AG10803 (cell line): ENCODE measurements at regions not wholly inside any gene's neighbourhood (a gene's known extent, or its start where the extent isn't known, plus 50 kb on each side); places are given as distances from the start of the nearest gene placed in this dataset.

Experiments used
- DNase-seq: peaks from one replicate; pipeline ENCODE4 v3.0.0; 2010; ENCODE audit warnings: low read depth
- H3K4me3 ChIP-seq: 2 replicates; pipeline ENCODE4 v1.5.1; 2011; ENCODE audit warnings: mild to moderate bottlenecking, low read length, control low read depth
- TF ChIP-seq, protein P1 (sequence below): conservative IDR thresholded peaks from 2 replicates; pipeline ENCODE4 v1.5.1; 2011; ENCODE audit warnings: mild to moderate bottlenecking, low read length, control low read depth, inconsistent platforms

DNA sequence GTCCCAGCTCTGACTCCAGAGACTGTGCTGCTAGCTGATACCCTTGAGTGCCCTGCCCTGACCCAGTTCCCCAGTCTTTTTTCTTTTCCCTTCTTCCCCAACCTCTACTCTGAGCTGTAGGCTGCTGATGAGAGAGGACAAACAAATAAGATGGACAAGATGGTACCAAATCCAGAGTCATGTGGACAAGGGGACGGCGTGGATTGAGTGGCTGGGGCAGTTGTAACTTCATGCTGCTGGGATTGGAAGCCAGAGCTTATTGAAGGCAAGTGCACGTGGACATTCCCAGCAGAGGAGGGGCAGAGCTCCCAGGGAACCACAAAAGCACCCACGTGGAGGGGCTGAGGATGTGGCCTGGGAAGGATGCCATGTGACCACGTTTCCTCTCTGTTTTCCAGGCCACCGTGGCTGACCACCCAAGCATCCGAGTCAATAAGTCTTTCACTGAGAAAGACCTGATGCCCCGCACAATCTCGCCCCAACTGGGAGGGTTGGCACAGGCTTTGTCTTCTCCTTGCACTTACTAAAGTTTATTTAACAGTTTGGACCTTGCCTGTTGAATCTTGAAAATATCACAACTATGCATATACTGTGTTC, 323.3 kb upstream of the ZNF507 start:
- no peak overlapping the region for H3K4me3 ChIP-seq
- TF ChIP-seq, protein P1, sequence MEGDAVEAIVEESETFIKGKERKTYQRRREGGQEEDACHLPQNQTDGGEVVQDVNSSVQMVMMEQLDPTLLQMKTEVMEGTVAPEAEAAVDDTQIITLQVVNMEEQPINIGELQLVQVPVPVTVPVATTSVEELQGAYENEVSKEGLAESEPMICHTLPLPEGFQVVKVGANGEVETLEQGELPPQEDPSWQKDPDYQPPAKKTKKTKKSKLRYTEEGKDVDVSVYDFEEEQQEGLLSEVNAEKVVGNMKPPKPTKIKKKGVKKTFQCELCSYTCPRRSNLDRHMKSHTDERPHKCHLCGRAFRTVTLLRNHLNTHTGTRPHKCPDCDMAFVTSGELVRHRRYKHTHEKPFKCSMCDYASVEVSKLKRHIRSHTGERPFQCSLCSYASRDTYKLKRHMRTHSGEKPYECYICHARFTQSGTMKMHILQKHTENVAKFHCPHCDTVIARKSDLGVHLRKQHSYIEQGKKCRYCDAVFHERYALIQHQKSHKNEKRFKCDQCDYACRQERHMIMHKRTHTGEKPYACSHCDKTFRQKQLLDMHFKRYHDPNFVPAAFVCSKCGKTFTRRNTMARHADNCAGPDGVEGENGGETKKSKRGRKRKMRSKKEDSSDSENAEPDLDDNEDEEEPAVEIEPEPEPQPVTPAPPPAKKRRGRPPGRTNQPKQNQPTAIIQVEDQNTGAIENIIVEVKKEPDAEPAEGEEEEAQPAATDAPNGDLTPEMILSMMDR: no peak
- DNase-seq: no peak

DNA sequence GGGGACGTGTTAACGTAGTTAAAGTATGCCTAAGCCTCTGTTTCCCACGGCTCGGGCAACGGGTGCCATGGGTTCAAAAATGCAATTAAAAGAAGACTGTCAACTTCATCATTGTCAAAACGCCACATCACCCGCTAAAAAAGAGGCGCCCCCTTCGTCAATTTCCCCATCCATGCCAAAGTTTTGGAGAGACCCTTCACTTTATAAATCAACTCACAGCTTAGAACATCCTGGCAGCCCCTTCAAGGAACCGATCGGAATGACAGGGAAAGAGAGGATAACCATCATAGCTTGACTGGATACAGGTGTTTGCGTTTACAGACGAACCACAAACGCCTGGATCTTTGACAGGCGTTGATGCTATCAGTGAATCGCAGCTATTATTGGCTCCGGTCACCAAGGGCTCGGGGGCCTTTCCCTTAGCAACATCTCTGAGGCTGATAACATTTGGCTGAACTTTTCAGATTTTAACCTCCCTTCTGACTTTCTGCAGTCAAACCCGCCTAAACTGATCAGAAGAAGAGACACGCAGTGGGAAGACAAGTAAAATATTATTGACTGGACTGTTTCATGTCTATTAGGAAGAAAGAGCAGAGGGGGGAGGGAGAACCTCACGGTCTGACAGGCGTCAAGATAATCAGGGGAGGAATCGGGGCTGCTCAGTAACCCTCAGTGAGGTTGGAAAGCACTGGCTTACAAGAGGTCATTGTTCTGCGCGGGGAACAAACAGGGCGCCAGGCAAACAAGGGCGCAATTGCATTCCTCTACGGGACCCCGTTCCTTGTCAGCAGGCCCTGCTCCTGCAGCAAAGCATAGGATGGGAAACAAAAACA, 322.5 kb upstream of the ZNF507 start:
- TF ChIP-seq, protein P1: no peak
- DNase-seq: no peak
- no peak overlapping the region for H3K4me3 ChIP-seq

DNA sequence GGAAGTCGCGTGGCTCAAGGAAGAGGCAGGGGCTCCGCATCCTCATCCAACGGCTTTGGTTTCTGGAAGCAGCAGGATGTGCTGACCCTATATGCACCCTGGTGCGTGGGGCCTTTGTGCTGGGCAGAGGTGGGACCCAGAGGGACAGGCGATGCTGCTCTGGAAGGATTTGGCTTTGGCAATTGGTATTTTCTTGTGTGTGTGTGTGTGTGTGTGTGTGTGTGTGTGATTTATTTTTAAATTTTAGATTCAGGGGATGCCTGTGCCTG, 321.9 kb upstream of the ZNF507 start:
- no peak overlapping the region for H3K4me3 ChIP-seq
- TF ChIP-seq, protein P1: no peak
- DNase-seq: no peak

DNA sequence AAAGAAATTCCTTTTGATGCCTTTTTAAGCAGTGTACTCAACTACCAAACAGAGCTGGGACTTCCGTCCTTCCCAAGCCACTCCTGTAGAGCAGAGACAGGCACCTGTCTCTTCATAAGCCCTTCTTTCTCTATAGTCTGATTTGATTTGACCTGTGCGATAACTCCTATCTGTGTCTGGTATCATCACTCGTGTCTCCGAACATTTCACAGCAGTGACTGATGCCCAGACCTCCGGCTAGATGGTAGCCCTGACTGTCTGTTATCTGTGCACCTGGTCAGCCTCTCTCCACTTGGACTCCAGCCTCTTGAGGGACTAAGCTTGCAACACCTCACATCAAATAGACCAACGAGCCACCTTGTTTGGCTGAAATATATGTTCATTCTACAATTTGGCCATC, 316.2 kb upstream of the ZNF507 start:
- H3K4me3 ChIP-seq: no peak overlapping the region
- DNase-seq: no peak
- TF ChIP-seq, protein P1: no peak

DNA sequence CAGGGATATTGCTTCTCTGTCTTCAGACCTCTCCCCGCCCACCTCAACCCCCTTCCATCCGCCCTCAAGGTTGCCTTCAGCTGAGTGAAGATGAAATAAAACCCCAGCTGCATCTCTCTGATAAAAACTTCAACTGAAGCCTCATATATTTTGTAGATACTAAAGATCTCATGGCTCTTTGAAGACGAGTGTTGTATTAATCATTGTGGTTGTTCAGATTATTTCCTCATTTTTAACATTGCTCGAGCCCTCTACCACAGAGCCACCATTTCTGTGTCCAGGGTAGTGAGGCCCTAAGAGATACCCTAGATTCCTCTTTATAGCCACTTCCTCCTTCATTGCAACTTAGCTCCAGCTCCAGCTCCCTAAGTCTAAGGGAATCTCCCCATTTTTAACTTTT, 312.8 kb upstream of the ZNF507 start:
- no peak for DNase-seq
- TF ChIP-seq, protein P1: no peak
- no peak overlapping the region for H3K4me3 ChIP-seq

DNA sequence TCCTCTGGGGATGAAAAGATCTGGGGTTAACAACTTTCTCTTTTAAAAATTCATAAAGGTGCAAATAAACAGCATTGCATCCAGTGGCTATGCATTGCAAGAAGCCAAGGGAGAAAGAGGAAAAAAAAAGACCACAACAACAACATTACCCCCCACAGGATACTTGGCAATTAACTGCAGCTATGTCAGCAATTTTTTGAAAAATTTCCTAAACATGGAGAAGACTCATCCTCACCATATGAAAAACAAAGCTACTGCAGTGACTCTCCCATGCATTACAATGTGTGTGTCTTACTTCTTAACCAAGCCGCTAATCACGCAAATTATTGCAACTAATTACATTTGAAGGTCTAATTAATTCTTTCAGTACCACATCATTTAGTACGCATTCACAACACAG, 309.8 kb upstream of the ZNF507 start:
- H3K4me3 ChIP-seq: no peak overlapping the region
- DNase-seq: no peak
- TF ChIP-seq, protein P1: no peak

DNA sequence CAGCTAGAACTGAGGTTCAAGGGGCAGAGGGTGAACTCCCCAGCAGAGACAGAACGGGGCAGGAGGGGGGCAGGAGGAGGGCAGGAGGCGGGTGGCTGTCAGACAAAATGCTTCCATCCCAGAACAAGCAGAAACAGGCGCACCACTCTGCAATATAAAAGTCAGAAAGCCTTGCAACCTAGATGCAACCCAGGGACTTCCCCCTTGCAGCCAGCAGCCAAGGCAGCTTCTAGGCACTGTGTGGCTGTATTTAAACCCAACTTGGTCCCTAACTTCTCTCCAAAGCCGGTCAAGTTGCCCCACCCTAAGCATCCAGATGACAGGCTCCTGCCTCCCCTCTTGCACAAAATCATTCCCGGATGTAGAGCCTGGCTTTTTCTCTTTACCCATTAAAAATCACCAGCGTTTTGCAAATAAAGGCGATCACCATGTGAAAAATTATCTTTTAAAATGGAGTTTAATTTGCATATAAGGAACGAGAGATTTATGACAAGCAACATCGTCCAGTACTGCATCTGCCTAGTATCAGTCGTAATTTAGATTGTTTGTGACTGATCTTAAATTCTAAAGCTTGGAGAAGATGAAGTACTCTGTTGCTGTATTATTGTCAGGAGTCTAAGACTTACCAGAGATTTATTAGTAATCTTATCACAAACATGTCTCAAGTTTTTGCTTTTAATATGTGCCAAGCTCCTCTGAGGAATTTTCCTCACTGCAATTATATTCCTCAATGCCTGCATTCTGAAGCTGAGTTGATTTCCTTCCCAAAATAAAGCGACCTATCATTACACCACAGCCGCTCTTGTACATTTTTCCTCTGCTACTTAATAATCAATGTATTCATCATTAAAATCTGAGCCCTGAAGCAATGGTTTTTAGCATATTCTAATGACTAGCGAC, 307.1 kb upstream of the ZNF507 start:
- no peak for DNase-seq
- no peak overlapping the region for H3K4me3 ChIP-seq
- TF ChIP-seq, protein P1: no peak
